GM12891 (cell line): ENCODE measurements at regions not wholly inside any gene's neighbourhood (a gene's known extent, or its start where the extent isn't known, plus 50 kb on each side); places are given as distances from the start of the nearest gene placed in this dataset.

Source experiments
- POLR2A ChIP-seq: IDR thresholded peaks from 2 replicates; pipeline ENCODE4 v1.6.1; 2011; ENCODE audit warnings: low read depth, low read length, control low read depth
- POLR2AphosphoS5 ChIP-seq: IDR thresholded peaks from 2 replicates; pipeline ENCODE4 v1.6.1; 2011; ENCODE audit warnings: low read depth, low read length, control low read depth
- POU2F2 ChIP-seq: IDR thresholded peaks from 2 replicates; pipeline ENCODE4 v1.6.1; 2011; ENCODE audit warnings: low read depth, mild to moderate bottlenecking, control low read depth, low read length, moderate library complexity
- SPI1 ChIP-seq: IDR thresholded peaks from 2 replicates; pipeline ENCODE4 v1.6.1; 2011; ENCODE audit warnings: low read depth, low read length, control low read depth
- TAF1 ChIP-seq: IDR thresholded peaks from 2 replicates; pipeline ENCODE4 v1.6.1; 2011; ENCODE audit warnings: low read depth, low read length, control low read depth

DNA sequence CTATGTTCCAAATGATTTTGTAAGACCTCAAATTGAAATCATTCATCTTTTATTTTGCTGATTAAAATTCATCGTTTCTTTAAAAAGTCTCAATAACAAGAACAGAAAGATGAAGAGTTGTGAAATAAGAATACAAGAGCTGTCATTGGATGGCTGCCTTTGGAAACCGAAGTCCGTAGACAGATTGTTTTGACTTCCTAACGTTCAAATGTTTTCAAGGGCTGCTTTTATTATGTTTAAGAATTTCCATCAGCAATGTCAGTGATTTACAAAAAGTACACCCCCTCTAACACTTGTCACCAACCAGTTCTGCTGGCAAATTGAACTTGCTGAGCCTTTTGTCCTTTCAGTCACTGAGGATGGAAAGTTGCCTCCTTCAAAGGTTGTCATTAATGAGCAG lies 89.6 kb downstream of the KCNE4 start:
- TF ChIP-seq POLR2A (no peak), SPI1 (no peak), POLR2AphosphoS5 (no peak), POU2F2 (no peak), TAF1 (no peak)
